Thyroid gland (tissue), 4 donors: ENCODE measurements at regions not wholly inside any gene's neighbourhood (a gene's known extent, or its start where the extent isn't known, plus 50 kb on each side); places are given as distances from the start of the nearest gene placed in this dataset.
"Not testable (repeated sequence)": the region's sequence is repeated elsewhere in the genome, so short reads cannot be mapped to it uniquely, and the experiment has no call there.

Experiments
- DNase-seq, 2 donors: peaks; one replicate each; pipeline ENCODE4 v3.0.0-alpha.2; 2019
- H3K27ac ChIP-seq, 3 donors: fragments of 200-600 bp; sonication (generic); 1 replicate in 2 of 3; 2 replicates in 1 of 3; pipeline ENCODE4 v1.5.1; 2016 to 2019; ENCODE audit warnings: mild to moderate bottlenecking in 1 of 3, moderate library complexity in 1 of 3
- H3K27me3 ChIP-seq: fragments of 200-600 bp; sonication (generic); one replicate; pipeline ENCODE4 v1.5.1; 2019
- H3K36me3 ChIP-seq, 2 donors: fragments of 200-600 bp; sonication (generic); one replicate each; pipeline ENCODE4 v1.5.1; 2016 to 2019
- H3K4me1 ChIP-seq, 2 donors: fragments of 200-600 bp; sonication (generic); one replicate each; pipeline ENCODE4 v1.5.1; 2017 to 2019
- H3K4me3 ChIP-seq, 3 donors: fragments of 200-600 bp; sonication (generic); replicated peaks in 1 of 3; 1 replicate in 2 of 3; 2 replicates in 1 of 3; pipeline ENCODE4 v1.5.1; 2016; ENCODE audit warnings: mild to moderate bottlenecking in 1 of 3
- H3K9me3 ChIP-seq: fragments of 200-600 bp; sonication (generic); one replicate; pipeline ENCODE4 v1.5.1; 2017
- CTCF ChIP-seq, 6 experiments: fragments of 200-600 bp in 3 of 6; fragments of 450-650 bp in 3 of 6; sonication (generic) in 3 of 6; IDR thresholded peaks; one replicate each; pipeline ENCODE4 v1.5.1; 2016 to 2019; ENCODE audit warnings: antibody characterized with exemption in 6 of 6, mild to moderate bottlenecking in 2 of 6, inconsistent platforms in 1 of 6, moderate library complexity in 1 of 6
- POLR2A ChIP-seq, 2 donors: fragments of 450-650 bp; IDR thresholded peaks; one replicate each; pipeline ENCODE4 v1.6.1; 2017; ENCODE audit warnings: antibody characterized with exemption in 2 of 2, mild to moderate bottlenecking in 2 of 2, moderate library complexity in 1 of 2
- WGBS, 2 donors: methylation state at CpG; one replicate each; pipeline ENCODE4 v1.1.5; 2017; 5-methylcytosine and 5-hydroxymethylcytosine counted together
- intact Hi-C: fragments of 100-400 bp; cut with DNase I; formaldehyde crosslinking; loops from one replicate; pipeline ENCODE4 v1.15.1; 2023

- no peak overlapping the region for H3K4me3 ChIP-seq
- no peaks in the 10 kb centered on the region for H3K4me1 ChIP-seq
- no peaks in the 10 kb centered on the region for H3K9me3 ChIP-seq
- intact Hi-C loops: no loop called here
- no peaks in the 10 kb centered on the region for H3K27me3 ChIP-seq
- no peak for DNase-seq
- no peaks in the 10 kb centered on the region for H3K36me3 ChIP-seq
- H3K27ac ChIP-seq: no peak overlapping the region
- 72 to 76% methylated on average over 6 of the region's 6 CpGs for WGBS, 2 donors
- no peak for TF ChIP-seq POLR2A (IDR thresholded peaks at IDR 0.05)
These were observed 822.0 kb downstream of the KCNJ18 start for GRCh38 chr17:22514315-22514714.

GRCh38 chr17:22514767-22515320 lies 822.5 kb downstream of the KCNJ18 start:
- Histone ChIP-seq H3K27me3 (no peaks in the 10 kb centered on the region), H3K4me3 (no peak overlapping the region), H3K36me3 (no peaks in the 10 kb centered on the region), H3K27ac (no peak overlapping the region), H3K9me3 (no peaks in the 10 kb centered on the region), H3K4me1 (no peaks in the 10 kb centered on the region)
- intact Hi-C loops: no loop called here
- DNase-seq: no peak
- TF ChIP-seq POLR2A (IDR thresholded peaks at IDR 0.05): no peak
- TF ChIP-seq CTCF (IDR thresholded peaks at IDR 0.05): no peak
- 82% methylated on average over 4 of the region's 4 CpGs for WGBS, 2 donors

- no peaks in the 10 kb centered on the region for H3K4me1 ChIP-seq
- no peaks in the 10 kb centered on the region for H3K27me3 ChIP-seq
- 45 to 65% methylated on average over 5 of the region's 5 CpGs for WGBS, 2 donors
- H3K9me3 ChIP-seq: no peaks in the 10 kb centered on the region
- H3K36me3 ChIP-seq: no peaks in the 10 kb centered on the region
- no peak for TF ChIP-seq CTCF (IDR thresholded peaks at IDR 0.05)
- no peak for TF ChIP-seq POLR2A (IDR thresholded peaks at IDR 0.05)
- intact Hi-C loops: no loop called here
- DNase-seq: no peak
- no peak overlapping the region for H3K27ac ChIP-seq
- no peak overlapping the region for H3K4me3 ChIP-seq
These were observed 823.3 kb downstream of the KCNJ18 start for GRCh38 chr17:22515599-22515998.

GRCh38 chr17:22516861-22517636 lies 824.7 kb downstream of the KCNJ18 start:
- 64 to 76% methylated on average over 22 to 24 of the region's 26 CpGs for WGBS, 2 donors
- no peak for DNase-seq

GRCh38 chr17:22517716-22518115 lies 825.4 kb downstream of the KCNJ18 start:
- Histone ChIP-seq H3K4me3 (no peak overlapping the region), H3K27me3 (no peaks in the 10 kb centered on the region), H3K9me3 (no peaks in the 10 kb centered on the region), H3K4me1 (no peaks in the 10 kb centered on the region), H3K36me3 (no peaks in the 10 kb centered on the region), H3K27ac (no peak overlapping the region)
- intact Hi-C loops: no loop called here
- no peak for TF ChIP-seq POLR2A (IDR thresholded peaks at IDR 0.05)
- no peak for DNase-seq
- WGBS, 2 donors: 54 to 57% methylated on average over 20 of the region's 20 CpGs

More at GRCh38 chr17:22516861-22517636, 824.7 kb downstream of the KCNJ18 start:
- intact Hi-C loops: no loop called here
- no peak overlapping the region for H3K4me3 ChIP-seq
- H3K36me3 ChIP-seq: no peaks in the 10 kb centered on the region
- no peak overlapping the region for H3K27ac ChIP-seq
- H3K9me3 ChIP-seq: no peaks in the 10 kb centered on the region
- no peak for TF ChIP-seq CTCF (IDR thresholded peaks at IDR 0.05)
- no peak for TF ChIP-seq POLR2A (IDR thresholded peaks at IDR 0.05)
- no peaks in the 10 kb centered on the region for H3K27me3 ChIP-seq
- H3K4me1 ChIP-seq: no peaks in the 10 kb centered on the region

- Histone ChIP-seq H3K36me3 (no peaks in the 10 kb centered on the region), H3K4me3 (no peak overlapping the region), H3K27ac (no peak overlapping the region), H3K27me3 (no peaks in the 10 kb centered on the region), H3K4me1 (no peaks in the 10 kb centered on the region), H3K9me3 (no peaks in the 10 kb centered on the region)
- WGBS, 2 donors: 88% methylated on average over 10 of the region's 10 CpGs
- no peak for DNase-seq
- intact Hi-C loops: no loop called here
- TF ChIP-seq CTCF (IDR thresholded peaks at IDR 0.05): no peak
- TF ChIP-seq POLR2A (IDR thresholded peaks at IDR 0.05): no peak
These were observed 825.9 kb downstream of the KCNJ18 start for GRCh38 chr17:22518185-22518584.

- H3K27ac ChIP-seq, H3K4me1 ChIP-seq, intact Hi-C loops, H3K27me3 ChIP-seq, H3K4me3 ChIP-seq, H3K9me3 ChIP-seq, H3K36me3 ChIP-seq, DNase-seq: not testable (repeated sequence)
- WGBS, 2 donors: 71 to 75% methylated on average over 1 of the region's 1 CpG
These were observed 856.5 kb downstream of the KCNJ18 start for GRCh38 chr17:22548873-22549272.

- intact Hi-C loops: not testable (repeated sequence)
- WGBS, 2 donors: 71 to 76% methylated on average over 23 of the region's 23 CpGs
These were observed 859.5 kb downstream of the KCNJ18 start for GRCh38 chr17:22551695-22552415.

More at GRCh38 chr17:22551695-22552415, 859.5 kb downstream of the KCNJ18 start:
- not testable (repeated sequence) for H3K27ac ChIP-seq, H3K27me3 ChIP-seq, H3K9me3 ChIP-seq, DNase-seq, H3K4me3 ChIP-seq, H3K4me1 ChIP-seq, H3K36me3 ChIP-seq
